HG02759 (cell line): ENCODE measurements at regions not wholly inside any gene's neighbourhood (a gene's known extent, or its start where the extent isn't known, plus 50 kb on each side); places are given as distances from the start of the nearest gene placed in this dataset.
"Not testable (repeated sequence)": the region's sequence is repeated elsewhere in the genome, so short reads cannot be mapped to it uniquely, and the experiment has no call there.

Experiments used
- ATAC-seq: cut with Tn5 transposase; IDR thresholded peaks from one replicate; pipeline ENCODE4 v1.9.1; 2021; ENCODE audit warnings: mild to moderate bottlenecking, moderate library complexity; ENCODE audit not compliant: unreplicated experiment

- ATAC-seq, result no peak
Observed at GRCh38 chr3:144665567-144666053, 694.0 kb downstream of the DIPK2A start.

- no peak for ATAC-seq
Observed at GRCh38 chr3:144670571-144670970, 698.9 kb downstream of the DIPK2A start.

GRCh38 chr3:144677103-144677502, 705.5 kb downstream of the DIPK2A start:
- ATAC-seq, result no peak

- ATAC-seq, result no peak
Observed at GRCh38 chr3:144683065-144683464, 711.4 kb downstream of the DIPK2A start.

- no peak for ATAC-seq
Observed at GRCh38 chr3:144687862-144688261, 716.2 kb downstream of the DIPK2A start.

- no peak for ATAC-seq
Observed at GRCh38 chr3:144692488-144692887, 720.9 kb downstream of the DIPK2A start.

- no peak for ATAC-seq
Observed at GRCh38 chr3:144708437-144708836, 736.8 kb downstream of the DIPK2A start.

- ATAC-seq, result no peak
Observed at GRCh38 chr3:144737281-144737680, 765.7 kb downstream of the DIPK2A start.

- ATAC-seq, result no peak
Observed at GRCh38 chr3:144743225-144743668, 771.6 kb downstream of the DIPK2A start.

GRCh38 chr3:144744473-144744872, 772.9 kb downstream of the DIPK2A start:
- no peak for ATAC-seq

- ATAC-seq, result no peak
Observed at GRCh38 chr3:144746631-144747030, 775.0 kb downstream of the DIPK2A start.

- ATAC-seq, result not testable (repeated sequence)
Observed at GRCh38 chr3:144749536-144750253, 778.1 kb downstream of the DIPK2A start.

GRCh38 chr3:144754076-144754783, 782.6 kb downstream of the DIPK2A start:
- ATAC-seq, result no peak

GRCh38 chr3:144756704-144757440, 785.2 kb downstream of the DIPK2A start:
- no peak for ATAC-seq

GRCh38 chr3:144760831-144761230, 789.2 kb downstream of the DIPK2A start:
- ATAC-seq, result no peak

GRCh38 chr3:144762091-144762490, 790.5 kb downstream of the DIPK2A start:
- no peak for ATAC-seq

- ATAC-seq, result peak; percentile 97
Observed at GRCh38 chr3:144763878-144764454, 792.3 kb downstream of the DIPK2A start.

GRCh38 chr3:144770281-144770680, 798.7 kb downstream of the DIPK2A start:
- no peak for ATAC-seq

GRCh38 chr3:144770915-144771351, 799.3 kb downstream of the DIPK2A start:
- no peak for ATAC-seq

GRCh38 chr3:144771381-144771870, 799.8 kb downstream of the DIPK2A start:
- no peak for ATAC-seq

- no peak for ATAC-seq
Observed at GRCh38 chr3:144772372-144772771, 800.7 kb downstream of the DIPK2A start.
